ENCODE measurements at regions not wholly inside any gene's neighbourhood (a gene's known extent, or its start where the extent isn't known, plus 50 kb on each side); places are given as distances from the start of the nearest gene placed in this dataset.
"Not testable (repeated sequence)": the region's sequence is repeated elsewhere in the genome, so short reads cannot be mapped to it uniquely, and the experiment has no call there.

- DNase-seq (ENCODE audit: low spot score) = no peak
Measured at GRCh38 chrX:1103360-1103759, 109.1 kb downstream of the CRLF2 start.

DNA sequence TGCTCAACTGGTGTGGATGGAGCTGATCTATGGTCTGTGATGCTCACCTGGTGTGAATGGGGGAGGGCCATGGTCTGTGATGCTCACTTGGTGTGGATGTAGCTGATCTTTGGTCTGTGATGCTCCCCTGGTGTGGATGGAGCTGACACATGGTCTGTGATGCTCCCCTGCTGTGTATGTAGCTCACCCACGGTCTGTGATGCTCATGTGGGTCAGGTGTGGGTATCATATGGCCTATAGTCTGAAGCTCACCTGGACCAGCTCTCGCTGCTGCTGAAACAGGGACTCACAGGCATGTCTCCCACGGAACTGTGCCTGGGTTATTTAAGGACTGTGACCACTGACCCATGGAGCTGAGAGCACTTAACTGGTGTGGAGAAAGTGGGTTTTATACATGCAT, 109.7 kb downstream of the CRLF2 start:
- DNase-seq (ENCODE audit: low spot score) = no peak

DNA sequence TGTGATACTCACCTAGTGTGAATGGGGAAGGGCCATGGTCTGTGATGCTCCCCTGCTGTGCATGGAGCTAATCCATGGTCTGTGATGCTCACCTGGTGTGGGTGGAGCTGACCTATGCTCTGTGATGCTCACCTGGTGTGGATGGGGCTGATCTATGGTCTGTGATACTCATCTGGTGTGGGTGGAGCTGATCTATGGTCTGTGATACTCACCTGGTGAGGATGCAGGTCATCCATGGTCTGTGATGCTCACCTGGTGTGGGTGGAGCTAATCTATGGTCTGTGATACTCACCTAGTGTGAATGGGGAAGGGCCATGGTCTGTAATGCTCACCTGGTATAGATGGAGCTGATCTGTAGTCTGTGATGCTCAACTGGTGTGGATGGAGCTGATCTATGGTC, 110.2 kb downstream of the CRLF2 start:
- DNase-seq (ENCODE audit: low spot score) = not testable (repeated sequence)

- no peak for DNase-seq (ENCODE audit: low spot score)
Measured at GRCh38 chrX:1099146-1099770, 113.2 kb downstream of the CRLF2 start.

GRCh38 chrX:1097328-1097727, 115.1 kb downstream of the CRLF2 start:
- DNase-seq (ENCODE audit: low spot score) = no peak

DNA sequence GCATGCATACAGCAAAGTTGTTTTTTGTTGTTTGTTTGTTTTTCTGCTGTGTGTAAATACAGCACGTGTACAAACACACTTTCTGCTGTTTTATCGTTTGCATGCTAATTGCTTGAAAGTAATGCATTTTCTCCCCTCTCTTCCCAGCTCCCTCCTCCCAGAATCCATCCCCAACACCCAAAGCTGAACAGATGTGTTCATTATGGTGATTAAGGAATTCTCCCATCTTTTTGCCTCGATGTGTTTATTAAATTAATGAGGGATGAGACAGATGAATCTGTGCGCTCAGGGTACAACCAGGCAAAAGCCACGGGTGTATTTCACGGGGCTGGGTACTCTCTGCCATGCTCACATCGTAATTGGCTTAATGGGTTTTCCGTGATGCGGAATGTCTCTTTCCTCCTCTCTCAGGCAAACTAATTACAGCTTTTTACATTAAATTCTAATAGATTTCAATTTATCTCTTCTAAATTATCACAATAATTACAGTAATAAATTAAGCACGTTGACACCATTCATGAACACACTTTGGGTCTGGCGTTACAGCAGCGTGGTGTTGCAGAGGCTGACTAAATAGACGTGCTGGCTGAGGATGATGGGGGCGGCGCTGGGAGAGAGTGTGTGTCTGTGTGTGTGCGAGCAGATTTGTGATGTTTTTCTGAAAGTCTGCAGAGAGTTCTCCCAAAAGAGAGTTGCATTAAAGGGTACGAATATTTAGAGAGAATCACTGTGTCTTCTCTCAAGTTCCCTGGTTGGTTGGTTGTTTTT, 117.7 kb downstream of the CRLF2 start:
- DNase-seq (ENCODE audit: low spot score) = no peak

- no peak for DNase-seq (ENCODE audit: low spot score)
Measured at GRCh38 chrX:1093586-1094421, 118.6 kb downstream of the CRLF2 start.

- no peak for DNase-seq (ENCODE audit: low spot score)
Measured at GRCh38 chrX:1093121-1093520, 119.3 kb downstream of the CRLF2 start.

DNA sequence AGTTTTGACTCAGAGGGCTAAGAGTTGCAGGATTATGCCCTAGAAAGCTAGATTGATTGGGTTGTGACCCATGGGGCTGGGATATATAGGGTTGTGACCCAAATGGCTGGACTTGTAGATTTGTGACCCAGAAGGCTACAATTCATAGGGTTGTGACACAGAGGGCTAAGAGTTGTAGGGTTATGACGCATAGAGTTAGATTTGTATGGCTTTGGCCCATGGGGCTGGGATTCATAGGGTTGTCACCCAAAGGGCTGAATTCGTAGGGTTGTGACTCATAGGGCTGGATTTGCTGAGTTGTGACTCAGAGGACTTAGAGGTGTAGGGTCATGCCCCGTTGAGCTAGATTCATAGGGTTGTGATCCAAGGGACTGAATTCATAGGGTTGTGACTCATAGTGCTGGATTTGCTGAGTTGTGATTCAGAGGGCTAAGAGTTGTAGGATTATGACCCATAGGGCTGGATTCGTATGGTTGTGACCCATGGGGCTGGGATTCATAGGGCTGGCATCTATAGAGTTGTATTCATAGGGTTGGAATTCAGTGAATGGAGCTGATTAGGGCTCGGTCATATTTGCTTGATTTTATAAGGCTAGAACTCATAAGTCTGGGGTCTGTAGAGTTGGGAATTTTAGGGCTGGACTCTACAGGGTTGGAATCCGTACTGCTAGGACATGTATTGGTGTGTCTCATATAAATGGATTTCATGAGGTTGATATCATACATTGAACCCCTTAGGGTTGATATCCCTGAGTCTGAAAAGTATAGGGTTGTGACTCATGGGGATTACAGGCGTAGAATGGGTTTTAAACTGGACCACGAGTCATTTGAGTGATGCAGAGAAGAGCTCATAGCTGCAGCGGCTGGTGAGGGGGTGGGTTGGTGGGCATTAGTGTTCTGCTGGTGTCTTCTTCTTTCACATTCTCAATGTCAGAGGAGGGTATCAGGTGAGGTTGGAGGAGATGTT, 125.7 kb downstream of the CRLF2 start:
- DNase-seq (ENCODE audit: low spot score) = no peak

GRCh38 chrX:1085871-1086270, 126.6 kb downstream of the CRLF2 start:
- not testable (repeated sequence) for DNase-seq (ENCODE audit: low spot score)

DNA sequence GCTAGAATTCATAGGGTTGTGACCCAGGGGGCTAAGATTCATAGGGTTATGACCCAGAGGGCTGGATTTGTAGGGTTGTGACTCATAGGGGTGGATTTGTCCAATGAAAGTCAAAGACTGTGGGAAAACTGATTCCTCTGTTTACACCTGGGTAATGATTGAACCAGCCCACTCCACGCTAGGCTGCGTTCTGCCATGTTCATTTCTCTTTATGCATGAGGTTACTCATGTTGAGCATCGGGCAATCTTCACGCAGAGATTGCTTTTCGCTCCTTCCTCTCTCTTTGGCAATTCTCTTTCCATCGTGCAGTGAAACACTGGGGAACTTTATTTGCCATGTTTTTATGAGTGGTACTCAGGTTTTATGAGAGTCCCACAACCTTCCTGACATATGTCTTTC, 127.8 kb downstream of the CRLF2 start:
- no peak for DNase-seq (ENCODE audit: low spot score)

DNA sequence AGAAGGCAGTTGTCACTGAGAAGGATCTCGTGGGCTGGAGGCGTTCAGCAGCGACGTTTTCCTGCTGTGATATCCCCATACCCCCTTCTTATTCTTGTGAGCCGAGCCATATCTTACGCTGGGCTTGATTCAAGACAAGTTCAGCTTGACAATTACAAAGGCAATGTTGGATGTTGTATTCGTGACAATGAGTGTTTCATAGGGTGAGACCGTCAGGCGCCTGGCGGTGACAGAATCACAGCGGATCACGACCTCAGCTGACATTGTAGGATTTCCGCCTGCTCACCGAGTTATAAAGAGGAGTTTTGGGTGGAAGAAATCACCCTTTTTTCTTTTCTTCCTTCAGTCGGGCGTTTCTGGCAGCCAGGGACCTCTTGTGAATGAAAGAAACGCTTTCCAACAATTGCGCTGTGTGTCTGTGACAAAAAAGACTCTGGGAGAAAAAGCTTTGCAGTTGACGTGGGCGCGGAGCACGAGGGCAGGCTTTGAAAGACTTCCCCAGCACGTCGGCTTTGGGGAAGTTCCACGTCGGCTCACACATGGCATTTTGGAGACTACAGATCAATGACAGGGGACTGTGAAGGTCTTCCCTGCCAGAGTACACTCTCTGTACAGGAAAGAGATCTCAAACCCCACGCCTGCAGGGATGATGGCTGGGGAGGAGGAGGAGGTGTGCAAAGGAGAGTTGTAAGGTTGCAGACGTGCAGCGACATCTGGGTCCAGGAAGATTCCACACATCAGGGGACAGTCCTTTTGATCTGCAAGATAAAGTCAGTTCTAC, 135.4 kb downstream of the CRLF2 start:
- no peak for DNase-seq (ENCODE audit: low spot score)

DNA sequence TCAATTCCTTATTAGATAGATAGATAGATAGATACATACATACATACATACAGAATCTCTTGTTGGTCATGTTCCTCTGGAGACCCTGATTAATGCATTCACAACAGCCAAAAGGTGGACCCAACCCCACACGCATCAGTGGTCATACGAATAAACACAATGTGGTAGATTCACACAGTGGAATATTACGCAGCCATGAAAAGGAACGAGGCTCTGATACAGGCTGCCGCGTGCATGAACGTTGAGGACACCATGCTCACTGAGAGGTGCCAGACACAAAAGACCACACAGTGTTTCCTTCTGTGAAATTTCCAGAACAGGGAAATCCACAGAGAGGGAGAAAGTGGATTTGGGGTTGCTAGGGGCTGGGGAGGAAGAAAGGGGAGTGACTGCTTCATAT, 136.7 kb downstream of the CRLF2 start:
- DNase-seq (ENCODE audit: low spot score) = no peak

DNA sequence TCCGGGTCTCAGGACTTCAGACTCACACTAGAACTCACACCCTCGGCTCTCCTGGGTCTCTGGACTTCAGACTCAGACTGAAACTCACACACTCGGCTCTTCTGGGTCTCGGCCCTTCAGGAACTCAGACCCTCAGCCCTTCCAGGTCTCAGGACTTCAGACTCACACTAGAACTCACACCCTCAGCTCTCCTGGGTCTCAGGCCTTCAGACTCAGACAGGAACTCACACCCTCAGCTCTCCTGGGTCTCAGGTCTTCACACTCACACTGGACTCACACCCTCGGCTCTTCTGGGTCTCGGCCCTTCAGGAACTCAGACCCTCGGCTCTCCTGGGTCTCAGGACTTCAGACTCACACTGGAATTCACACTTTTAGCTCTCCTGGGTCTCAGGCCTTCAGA, 137.3 kb downstream of the CRLF2 start:
- DNase-seq (ENCODE audit: low spot score) = no peak

GRCh38 chrX:1074755-1075154, 137.7 kb downstream of the CRLF2 start:
- DNase-seq (ENCODE audit: low spot score) = no peak

DNA sequence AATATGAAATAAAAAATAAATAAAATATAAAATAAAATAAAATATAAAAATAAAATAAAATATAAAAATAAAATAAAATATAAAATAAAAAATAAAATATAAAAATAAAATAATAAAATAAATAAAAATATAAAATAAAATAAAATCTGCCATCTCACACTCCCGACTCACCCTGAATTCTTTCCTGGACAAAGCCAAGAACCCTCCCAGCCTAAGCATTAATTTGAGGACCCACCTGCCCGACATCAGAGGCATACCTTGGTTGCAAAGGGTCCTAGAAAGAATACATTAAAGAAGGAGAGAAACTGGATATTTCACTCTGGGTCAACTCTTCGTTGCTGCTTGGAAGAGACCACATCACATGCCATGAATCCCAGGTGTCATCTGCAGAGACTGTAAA, 138.3 kb downstream of the CRLF2 start:
- no peak for DNase-seq (ENCODE audit: low spot score)

DNA sequence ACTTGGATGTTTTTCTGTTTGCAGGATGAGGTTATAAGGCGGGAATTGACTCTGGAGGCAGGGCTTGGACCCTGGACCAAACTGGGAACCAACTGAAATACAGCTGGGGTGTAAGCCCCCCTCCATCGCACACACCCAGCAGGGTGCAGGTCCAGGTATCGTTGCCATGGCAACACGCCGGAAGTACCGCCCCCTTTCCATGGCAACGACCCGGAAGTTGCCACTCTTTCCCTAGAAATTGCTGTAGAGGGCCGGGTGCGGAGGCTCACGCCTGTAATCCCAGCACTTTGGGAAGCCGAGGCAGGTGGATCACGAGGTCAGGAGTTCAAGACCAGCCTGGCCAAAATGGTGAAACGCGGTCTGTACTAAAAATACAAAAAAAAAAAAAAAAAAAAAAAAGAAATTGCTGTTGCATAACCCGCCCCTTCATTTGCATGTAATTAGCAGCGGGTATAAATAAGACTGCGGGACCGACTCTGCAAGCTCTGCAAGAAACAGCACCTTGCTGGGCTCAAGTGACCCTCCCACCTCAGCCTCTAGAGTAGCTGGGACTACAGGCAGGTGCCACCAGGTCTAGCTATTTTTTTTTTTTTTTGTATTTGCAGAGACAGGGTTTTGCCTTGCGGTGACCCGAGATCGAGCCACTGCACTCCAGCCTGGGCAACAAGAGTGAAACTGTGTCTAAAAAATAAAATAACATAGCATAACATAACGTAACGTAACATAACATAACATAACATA, 139.6 kb downstream of the CRLF2 start:
- no peak for DNase-seq (ENCODE audit: low spot score)

- DNase-seq (ENCODE audit: low spot score) = no peak
Measured at GRCh38 chrX:1071351-1071750, 141.1 kb downstream of the CRLF2 start.

DNA sequence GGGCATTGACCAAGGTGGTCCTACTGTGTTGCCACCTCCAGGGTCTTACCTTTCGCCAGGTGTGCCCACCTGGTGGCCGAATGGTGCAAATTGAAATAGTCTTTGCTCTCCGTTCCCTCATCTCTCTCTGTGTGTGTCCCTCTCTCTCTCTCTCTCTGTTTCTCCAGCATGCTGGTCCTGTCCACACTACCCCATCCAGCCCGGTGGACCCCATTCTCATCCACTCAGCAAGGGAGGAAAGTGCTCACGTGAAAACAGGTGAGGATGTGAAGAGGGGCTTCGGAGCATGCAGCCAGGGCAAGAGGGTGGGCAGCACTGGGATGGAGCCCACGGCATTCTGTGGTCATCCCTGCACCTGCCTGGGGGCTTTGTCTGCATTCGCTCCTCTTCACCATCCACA, 150.1 kb downstream of the CRLF2 start:
- DNase-seq (ENCODE audit: low spot score) = no peak

GRCh38 chrX:1060562-1060960, 151.9 kb downstream of the CRLF2 start:
- no peak for DNase-seq (ENCODE audit: low spot score)
